ENCODE measurements at regions not wholly inside any gene's neighbourhood (a gene's known extent, or its start where the extent isn't known, plus 50 kb on each side); places are given as distances from the start of the nearest gene placed in this dataset.

DNA sequence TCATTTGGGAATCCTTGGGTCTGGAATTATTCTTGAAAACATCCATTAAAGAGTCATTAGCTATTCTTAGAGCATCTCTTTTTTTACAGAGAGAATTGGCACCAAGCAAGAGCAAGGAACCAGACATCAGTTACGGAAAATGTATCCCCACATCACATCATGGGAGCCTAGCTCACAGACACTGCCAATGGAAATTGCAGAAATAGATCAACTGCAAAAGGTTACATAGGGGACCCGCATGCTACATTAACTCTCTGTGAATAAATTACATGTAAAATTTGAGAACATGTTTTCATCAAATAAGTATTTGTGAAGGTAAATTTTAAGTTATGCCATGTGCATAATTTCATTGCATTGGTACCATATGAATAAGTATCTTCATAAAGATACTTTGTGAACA lies 224.8 kb downstream of the ZNF248 start:
- TF ChIP-seq, protein P1, sequence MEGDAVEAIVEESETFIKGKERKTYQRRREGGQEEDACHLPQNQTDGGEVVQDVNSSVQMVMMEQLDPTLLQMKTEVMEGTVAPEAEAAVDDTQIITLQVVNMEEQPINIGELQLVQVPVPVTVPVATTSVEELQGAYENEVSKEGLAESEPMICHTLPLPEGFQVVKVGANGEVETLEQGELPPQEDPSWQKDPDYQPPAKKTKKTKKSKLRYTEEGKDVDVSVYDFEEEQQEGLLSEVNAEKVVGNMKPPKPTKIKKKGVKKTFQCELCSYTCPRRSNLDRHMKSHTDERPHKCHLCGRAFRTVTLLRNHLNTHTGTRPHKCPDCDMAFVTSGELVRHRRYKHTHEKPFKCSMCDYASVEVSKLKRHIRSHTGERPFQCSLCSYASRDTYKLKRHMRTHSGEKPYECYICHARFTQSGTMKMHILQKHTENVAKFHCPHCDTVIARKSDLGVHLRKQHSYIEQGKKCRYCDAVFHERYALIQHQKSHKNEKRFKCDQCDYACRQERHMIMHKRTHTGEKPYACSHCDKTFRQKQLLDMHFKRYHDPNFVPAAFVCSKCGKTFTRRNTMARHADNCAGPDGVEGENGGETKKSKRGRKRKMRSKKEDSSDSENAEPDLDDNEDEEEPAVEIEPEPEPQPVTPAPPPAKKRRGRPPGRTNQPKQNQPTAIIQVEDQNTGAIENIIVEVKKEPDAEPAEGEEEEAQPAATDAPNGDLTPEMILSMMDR (conservative IDR thresholded peaks at IDR 0.05 in 1 of 2, IDR thresholded peaks at IDR 0.05 in 1 of 2; ENCODE audit: extremely low read depth in 1 of 2, insufficient read depth in 1 of 2, low read depth in 1 of 2, low read length in 2 of 2), result no peak
- TF ChIP-seq EZH2 (IDR thresholded peaks at IDR 0.05; ENCODE audit: borderline replicate concordance, low read length), result no peak
